ENCODE measurements at regions not wholly inside any gene's neighbourhood (a gene's known extent, or its start where the extent isn't known, plus 50 kb on each side); places are given as distances from the start of the nearest gene placed in this dataset.

DNA sequence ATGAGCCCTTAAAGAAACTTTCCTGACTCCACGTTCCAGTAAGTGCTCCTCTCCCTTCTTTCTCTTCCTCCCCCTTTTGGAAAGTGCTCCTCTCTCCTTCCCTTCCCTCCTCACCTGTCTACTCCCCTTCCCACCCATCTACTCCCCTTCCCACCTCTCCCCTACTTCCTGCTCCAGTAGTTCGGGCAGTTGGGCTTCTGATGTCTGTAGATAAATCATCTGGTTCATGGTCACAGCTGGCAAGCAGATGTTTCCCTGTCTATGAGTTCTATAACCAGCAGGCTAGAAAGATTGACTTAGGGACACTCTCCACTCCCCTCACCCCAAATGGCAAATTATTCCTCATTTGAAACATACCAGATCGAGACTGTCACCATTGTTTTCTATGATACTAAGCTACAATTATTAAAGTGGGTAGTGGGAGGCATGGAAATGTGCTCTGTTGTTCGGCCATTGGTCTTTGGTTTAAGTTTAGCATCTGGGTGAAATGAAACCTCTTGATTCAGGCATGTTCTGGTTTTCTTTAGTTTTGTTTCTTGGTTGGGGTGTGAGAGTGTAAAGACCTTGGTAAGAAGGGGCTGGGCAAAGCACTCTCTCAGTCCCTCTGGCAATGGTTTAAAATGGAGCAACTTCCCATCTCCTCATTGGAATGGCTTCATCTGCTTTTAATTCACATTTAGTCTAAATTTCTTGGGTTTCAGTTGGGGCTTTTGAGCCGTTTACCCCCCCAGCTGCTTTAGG, 413.2 kb upstream of the SPRED2 start:
- TF ChIP-seq, protein P1, sequence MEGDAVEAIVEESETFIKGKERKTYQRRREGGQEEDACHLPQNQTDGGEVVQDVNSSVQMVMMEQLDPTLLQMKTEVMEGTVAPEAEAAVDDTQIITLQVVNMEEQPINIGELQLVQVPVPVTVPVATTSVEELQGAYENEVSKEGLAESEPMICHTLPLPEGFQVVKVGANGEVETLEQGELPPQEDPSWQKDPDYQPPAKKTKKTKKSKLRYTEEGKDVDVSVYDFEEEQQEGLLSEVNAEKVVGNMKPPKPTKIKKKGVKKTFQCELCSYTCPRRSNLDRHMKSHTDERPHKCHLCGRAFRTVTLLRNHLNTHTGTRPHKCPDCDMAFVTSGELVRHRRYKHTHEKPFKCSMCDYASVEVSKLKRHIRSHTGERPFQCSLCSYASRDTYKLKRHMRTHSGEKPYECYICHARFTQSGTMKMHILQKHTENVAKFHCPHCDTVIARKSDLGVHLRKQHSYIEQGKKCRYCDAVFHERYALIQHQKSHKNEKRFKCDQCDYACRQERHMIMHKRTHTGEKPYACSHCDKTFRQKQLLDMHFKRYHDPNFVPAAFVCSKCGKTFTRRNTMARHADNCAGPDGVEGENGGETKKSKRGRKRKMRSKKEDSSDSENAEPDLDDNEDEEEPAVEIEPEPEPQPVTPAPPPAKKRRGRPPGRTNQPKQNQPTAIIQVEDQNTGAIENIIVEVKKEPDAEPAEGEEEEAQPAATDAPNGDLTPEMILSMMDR (IDR thresholded peaks at IDR 0.05), result no peak
- TF ChIP-seq MYBL2 (CRISPR knock-in tag; IDR thresholded peaks at IDR 0.05), result no peak
- no peak for TF ChIP-seq NR1H2 (CRISPR knock-in tag; IDR thresholded peaks at IDR 0.05)
- TF ChIP-seq ZBTB21 (CRISPR knock-in tag; IDR thresholded peaks at IDR 0.05; ENCODE audit: borderline replicate concordance), result no peak
- no peak for TF ChIP-seq SP1 (CRISPR knock-in tag; conservative IDR thresholded peaks at IDR 0.05)

Measured in WTC11 (cell line).